A673 (cell line): ENCODE measurements at regions not wholly inside any gene's neighbourhood (a gene's known extent, or its start where the extent isn't known, plus 50 kb on each side); places are given as distances from the start of the nearest gene placed in this dataset.

ENCODE experiments used
- BruUV-seq: library from RNA; stranded (reverse); fragments of 400-500 nt; replicated peaks from 2 replicates; lab custom pipeline; 2021; lab: Mats Ljungman, UMichigan
- CTCF ChIA-PET: fragments of 300-600 bp; sonication (Branson Sonifier 250); formaldehyde crosslinking; loops from one replicate; lab custom pipeline; 2022; ENCODE audit warnings: antibody characterized with exemption; lab: Charles Lee
- POLR2A ChIA-PET: fragments of 300-600 bp; sonication (Branson Sonifier 250); formaldehyde crosslinking; loops from one replicate; lab custom pipeline; 2022; ENCODE audit warnings: antibody characterized with exemption; ENCODE audit not compliant: low non-redundant PET; lab: Charles Lee
- DNase-seq: peaks from one replicate; pipeline ENCODE4 v3.0.0-alpha.2; 2015; ENCODE audit warnings: low spot score
- H3K27ac ChIP-seq: fragments of 200-600 bp; sonication (generic); 2 replicates; pipeline ENCODE4 v1.5.1; 2016; ENCODE audit warnings: mixed run types, low read depth, mild to moderate bottlenecking, mixed read lengths, antibody characterized with exemption, low read length; ENCODE audit not compliant: poor library complexity, severe bottlenecking
- H3K27me3 ChIP-seq: fragments of 200-600 bp; sonication (generic); replicated peaks from 2 replicates; pipeline ENCODE4 v1.6.1; 2017; ENCODE audit warnings: mixed run types, low read depth, mild to moderate bottlenecking, mixed read lengths, antibody characterized with exemption, low read length; ENCODE audit not compliant: insufficient read depth, poor library complexity
- H3K36me3 ChIP-seq: fragments of 200-600 bp; sonication (generic); 2 replicates; pipeline ENCODE4 v1.6.1; 2016; ENCODE audit warnings: mixed run types, mild to moderate bottlenecking, mixed read lengths, antibody characterized with exemption, low read length; ENCODE audit not compliant: insufficient read depth, poor library complexity, severe bottlenecking
- H3K4me1 ChIP-seq: fragments of 200-600 bp; sonication (generic); 2 replicates; pipeline ENCODE4 v1.6.1; 2017; ENCODE audit warnings: mixed run types, mild to moderate bottlenecking, mixed read lengths, antibody characterized with exemption, low read length; ENCODE audit not compliant: insufficient read depth, poor library complexity, severe bottlenecking
- H3K4me3 ChIP-seq: fragments of 200-600 bp; sonication (generic); 2 replicates; pipeline ENCODE4 v1.5.1; 2016; ENCODE audit warnings: low read depth, mixed run types, mild to moderate bottlenecking, mixed read lengths, low read length; ENCODE audit not compliant: poor library complexity, severe bottlenecking
- H3K9me3 ChIP-seq: fragments of 200-600 bp; sonication (generic); 2 replicates; pipeline ENCODE4 v1.6.1; 2016; ENCODE audit warnings: mixed run types, low read depth, mild to moderate bottlenecking, mixed read lengths, antibody characterized with exemption, low read length; ENCODE audit not compliant: poor library complexity, severe bottlenecking
- EZH2 ChIP-seq: fragments of 200-600 bp; sonication (generic); IDR thresholded peaks from 2 replicates; pipeline ENCODE4 v1.6.1; 2017; ENCODE audit warnings: borderline replicate concordance, low read depth, mild to moderate bottlenecking, mixed read lengths, antibody characterized with exemption, low read length; ENCODE audit not compliant: poor library complexity, severe bottlenecking
- intact Hi-C: fragments of 100-400 bp; cut with micrococcal nuclease; formaldehyde crosslinking; loops from one replicate; pipeline ENCODE4 v1.10.0; 2022; ENCODE audit not compliant: unreplicated experiment
- TF ChIP-seq, protein P1 (sequence below): fragments of 300-800, 200-600 bp; sonication (generic); conservative IDR thresholded peaks from 2 replicates; pipeline ENCODE4 v1.5.1; 2017; ENCODE audit warnings: low read depth, mild to moderate bottlenecking, antibody characterized with exemption, low read length, moderate library complexity, mixed read lengths

DNA sequence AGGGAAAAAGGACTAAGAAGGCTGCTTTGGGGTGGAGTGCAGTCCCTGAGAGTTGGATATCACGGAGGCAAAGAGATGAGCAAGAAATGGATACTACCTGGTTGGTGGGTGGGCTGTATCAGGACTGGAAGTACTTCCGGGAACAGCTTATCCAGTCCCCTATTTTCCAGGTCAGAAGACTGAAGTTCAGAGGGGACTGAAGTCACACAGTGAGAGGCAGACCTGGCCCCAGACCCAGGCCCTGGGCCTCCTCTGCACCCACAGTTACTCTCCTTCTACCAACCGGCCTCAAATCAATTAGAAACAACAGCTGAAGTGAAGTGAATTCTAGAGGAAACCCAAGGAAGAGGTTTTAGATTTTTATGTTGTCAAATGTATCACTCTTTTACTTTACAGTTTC lies 93.6 kb upstream of the ALDH1B1 start:
- no peaks in the 10 kb centered on the region for H3K4me1 ChIP-seq
- no peak overlapping the region for H3K27ac ChIP-seq
- no peak overlapping the region for H3K4me3 ChIP-seq
- H3K9me3 ChIP-seq: no peaks in the 10 kb centered on the region
- TF ChIP-seq EZH2: no peak
- POLR2A ChIA-PET: no interaction called here
- H3K36me3 ChIP-seq: no peaks in the 10 kb centered on the region
- intact Hi-C loops: loop anchor here (10.0 kb wide), 1 partner anchor 54 kb away; no protein-coding TSS in a partner anchor
- no peaks in the 10 kb centered on the region for H3K27me3 ChIP-seq
- no peak for DNase-seq
- CTCF ChIA-PET: no interaction called here
- no TSS peak for BruUV-seq

DNA sequence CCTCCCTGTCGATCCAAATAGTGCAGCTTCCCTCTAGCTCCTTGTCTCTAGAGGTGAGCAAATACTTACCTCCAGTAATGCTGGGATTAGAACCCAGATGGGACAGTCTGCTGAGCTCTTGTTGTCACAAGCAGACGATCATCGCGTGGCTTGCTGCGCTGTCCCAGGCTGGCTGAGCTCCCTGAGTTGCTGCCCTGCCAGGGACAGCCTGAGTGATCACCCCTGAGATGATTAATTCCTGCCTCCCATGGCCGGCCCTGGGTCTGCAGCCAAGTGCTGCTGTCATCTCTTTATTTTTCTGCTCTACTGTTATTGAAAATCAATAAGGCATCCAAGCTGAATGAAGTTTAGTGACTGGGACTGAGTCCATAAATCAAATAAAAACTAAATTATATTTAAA lies 94.0 kb upstream of the ALDH1B1 start:
- intact Hi-C loops: loop anchor here (10.0 kb wide), 1 partner anchor 54 kb away; no protein-coding TSS in a partner anchor
- Histone ChIP-seq H3K27me3 (no peaks in the 10 kb centered on the region), H3K4me3 (no peak overlapping the region), H3K9me3 (no peaks in the 10 kb centered on the region), H3K4me1 (no peaks in the 10 kb centered on the region), H3K36me3 (no peaks in the 10 kb centered on the region), H3K27ac (no peak overlapping the region)
- no peak for DNase-seq
- POLR2A ChIA-PET: no interaction called here
- BruUV-seq: no TSS peak
- no peak for TF ChIP-seq EZH2
- TF ChIP-seq, protein P1, sequence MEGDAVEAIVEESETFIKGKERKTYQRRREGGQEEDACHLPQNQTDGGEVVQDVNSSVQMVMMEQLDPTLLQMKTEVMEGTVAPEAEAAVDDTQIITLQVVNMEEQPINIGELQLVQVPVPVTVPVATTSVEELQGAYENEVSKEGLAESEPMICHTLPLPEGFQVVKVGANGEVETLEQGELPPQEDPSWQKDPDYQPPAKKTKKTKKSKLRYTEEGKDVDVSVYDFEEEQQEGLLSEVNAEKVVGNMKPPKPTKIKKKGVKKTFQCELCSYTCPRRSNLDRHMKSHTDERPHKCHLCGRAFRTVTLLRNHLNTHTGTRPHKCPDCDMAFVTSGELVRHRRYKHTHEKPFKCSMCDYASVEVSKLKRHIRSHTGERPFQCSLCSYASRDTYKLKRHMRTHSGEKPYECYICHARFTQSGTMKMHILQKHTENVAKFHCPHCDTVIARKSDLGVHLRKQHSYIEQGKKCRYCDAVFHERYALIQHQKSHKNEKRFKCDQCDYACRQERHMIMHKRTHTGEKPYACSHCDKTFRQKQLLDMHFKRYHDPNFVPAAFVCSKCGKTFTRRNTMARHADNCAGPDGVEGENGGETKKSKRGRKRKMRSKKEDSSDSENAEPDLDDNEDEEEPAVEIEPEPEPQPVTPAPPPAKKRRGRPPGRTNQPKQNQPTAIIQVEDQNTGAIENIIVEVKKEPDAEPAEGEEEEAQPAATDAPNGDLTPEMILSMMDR: no peak
- CTCF ChIA-PET: no interaction called here

DNA sequence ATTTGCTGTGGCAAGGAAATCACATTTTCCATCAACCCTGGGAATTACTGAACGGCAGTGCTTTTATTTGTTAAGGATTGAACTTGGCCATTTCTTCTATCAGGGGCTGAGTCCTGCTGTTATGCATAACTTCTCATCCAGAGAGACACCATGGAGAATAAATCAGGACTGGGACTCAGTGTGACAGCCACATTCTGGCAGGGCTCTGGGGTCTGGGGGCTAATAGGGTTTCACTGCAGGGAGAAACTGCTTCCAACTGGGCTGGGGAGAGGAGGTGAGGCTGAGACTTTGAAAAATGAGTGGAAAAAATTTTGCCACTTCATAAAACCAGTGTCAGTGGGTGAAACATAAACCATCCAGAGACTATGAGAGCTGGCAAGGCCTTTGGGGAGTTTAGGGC lies 95.7 kb upstream of the ALDH1B1 start:
- H3K9me3 ChIP-seq: no peaks in the 10 kb centered on the region
- TF ChIP-seq, protein P1: no peak
- no peak for TF ChIP-seq EZH2
- H3K4me3 ChIP-seq: no peak overlapping the region
- H3K27me3 ChIP-seq: no peaks in the 10 kb centered on the region
- no TSS peak for BruUV-seq
- CTCF ChIA-PET: no interaction called here
- POLR2A ChIA-PET: no interaction called here
- H3K27ac ChIP-seq: no peak overlapping the region
- H3K36me3 ChIP-seq: no peaks in the 10 kb centered on the region
- no peak for DNase-seq
- intact Hi-C loops: loop anchor here (10.0 kb wide), 1 partner anchor 52 kb away; no protein-coding TSS in a partner anchor
- no peaks in the 10 kb centered on the region for H3K4me1 ChIP-seq

DNA sequence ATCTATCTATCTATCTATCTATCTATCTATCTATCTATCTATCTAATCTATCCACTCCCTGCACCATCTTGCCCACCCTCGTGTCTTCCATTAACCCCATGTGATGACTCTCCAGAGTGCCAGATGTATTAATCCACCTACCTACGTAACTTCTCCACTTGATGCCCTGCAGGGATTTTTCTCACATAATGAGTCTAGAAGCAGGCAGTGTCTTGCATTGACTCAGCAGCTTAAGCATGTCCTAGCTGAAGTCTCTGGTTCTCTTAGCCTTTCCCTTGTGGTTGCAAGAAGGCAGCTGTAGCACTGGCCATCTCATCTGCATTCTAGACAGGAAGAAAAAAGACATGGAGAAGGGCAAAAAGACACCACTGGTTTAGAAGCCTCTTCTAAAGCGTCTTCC lies 96.7 kb upstream of the ALDH1B1 start:
- POLR2A ChIA-PET: no interaction called here
- H3K27ac ChIP-seq: no peak overlapping the region
- H3K4me1 ChIP-seq: no peaks in the 10 kb centered on the region
- BruUV-seq: no TSS peak
- no peak overlapping the region for H3K4me3 ChIP-seq
- no peaks in the 10 kb centered on the region for H3K27me3 ChIP-seq
- no peak for TF ChIP-seq EZH2
- TF ChIP-seq, protein P1: no peak
- no peaks in the 10 kb centered on the region for H3K36me3 ChIP-seq
- intact Hi-C loops: loop anchor here (10.0 kb wide), 1 partner anchor 51 kb away; no protein-coding TSS in a partner anchor
- H3K9me3 ChIP-seq: no peaks in the 10 kb centered on the region
- DNase-seq: no peak
- CTCF ChIA-PET: no interaction called here
